ENCODE measurements at regions not wholly inside any gene's neighbourhood (a gene's known extent, or its start where the extent isn't known, plus 50 kb on each side); places are given as distances from the start of the nearest gene placed in this dataset.

DNA sequence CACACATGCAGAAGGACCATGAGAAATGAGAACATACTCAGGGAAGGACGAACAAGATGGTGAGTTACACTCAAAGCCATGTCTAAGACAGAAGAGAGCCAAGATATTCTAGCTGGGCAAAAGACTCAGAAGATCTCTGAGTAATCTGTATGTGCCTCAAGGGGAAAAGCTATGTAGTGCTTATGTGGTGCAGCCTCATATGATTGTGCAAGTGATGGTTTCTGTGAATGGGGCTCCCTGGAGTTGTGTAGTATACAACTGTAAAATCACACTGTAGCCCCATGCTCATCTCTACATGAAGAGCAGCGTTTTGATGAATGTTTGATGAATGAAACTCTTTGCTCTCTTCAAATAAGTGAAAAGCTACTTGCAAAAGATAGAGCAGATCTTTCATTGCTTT lies 57.5 kb downstream of the OSR1 start:
- H3K79me2 ChIP-seq (ENCODE audit: insufficient read depth, low read length) = no peaks in the 10 kb centered on the region
- no TSS peak for BruUV-seq (replicated peaks)
- intact Hi-C loops (cut with micrococcal nuclease; ENCODE audit: unreplicated experiment) (no loop called here), in situ Hi-C loops (cut with HindIII; ENCODE audit: extremely low pct_ligation_motif_present, low pct_unique_long_range_greater_than_20kb) (no loop called here)
- no peaks in the 10 kb centered on the region for H3K36me3 ChIP-seq (replicated peaks in 1 of 2; ENCODE audit: control insufficient read depth in 1 of 2, insufficient read depth in 2 of 2, low read length in 2 of 2)
- H2AFZ ChIP-seq (ENCODE audit: low read length) = no peak overlapping the region
- 0% methylated on average over 2 of the region's 2 CpGs for WGBS (ENCODE audit: low lambda C conversion rate)
- no peak for ATAC-seq
- H3K4me1 ChIP-seq (ENCODE audit: insufficient read depth, low read length) = peaks cover 10% of the 10 kb centered on the region
- POLR2A ChIA-PET = interaction anchor here (0.8 kb wide), 1 partner anchor 47 kb away, joined by 3 read pairs; no protein-coding TSS in a partner anchor
- H3K4me2 ChIP-seq (ENCODE audit: low read depth, low read length) = no peak overlapping the region
- no peaks in the 10 kb centered on the region for H3K27me3 ChIP-seq (ENCODE audit: control insufficient read depth in 1 of 2, insufficient read depth in 2 of 2, low read length in 2 of 2)
- H3K4me3 ChIP-seq (replicated peaks in 1 of 3; ENCODE audit: insufficient read depth in 1 of 3, low read depth in 2 of 3, low read length in 3 of 3) = no peak overlapping the region
- TF ChIP-seq MIXL1 (CRISPR knock-in tag; IDR thresholded peaks at IDR 0.05) (no peak), ZC3H13 (CRISPR knock-in tag; IDR thresholded peaks at IDR 0.05) (no peak), ZNF547 (CRISPR knock-in tag; IDR thresholded peaks at IDR 0.05) (no peak), ZNF282 (IDR thresholded peaks at IDR 0.05; ENCODE audit: partially characterized antibody) (no peak), TRIM24 (CRISPR knock-in tag; IDR thresholded peaks at IDR 0.05) (no peak), ZFP36L2 (CRISPR knock-in tag; IDR thresholded peaks at IDR 0.05) (no peak), ZNF768 (CRISPR knock-in tag; IDR thresholded peaks at IDR 0.05) (no peak), MTA3 (CRISPR knock-in tag; IDR thresholded peaks at IDR 0.05) (no peak), ZNF33A (CRISPR knock-in tag; IDR thresholded peaks at IDR 0.05; ENCODE audit: borderline replicate concordance) (no peak)
- TF ChIP-seq, protein P1, sequence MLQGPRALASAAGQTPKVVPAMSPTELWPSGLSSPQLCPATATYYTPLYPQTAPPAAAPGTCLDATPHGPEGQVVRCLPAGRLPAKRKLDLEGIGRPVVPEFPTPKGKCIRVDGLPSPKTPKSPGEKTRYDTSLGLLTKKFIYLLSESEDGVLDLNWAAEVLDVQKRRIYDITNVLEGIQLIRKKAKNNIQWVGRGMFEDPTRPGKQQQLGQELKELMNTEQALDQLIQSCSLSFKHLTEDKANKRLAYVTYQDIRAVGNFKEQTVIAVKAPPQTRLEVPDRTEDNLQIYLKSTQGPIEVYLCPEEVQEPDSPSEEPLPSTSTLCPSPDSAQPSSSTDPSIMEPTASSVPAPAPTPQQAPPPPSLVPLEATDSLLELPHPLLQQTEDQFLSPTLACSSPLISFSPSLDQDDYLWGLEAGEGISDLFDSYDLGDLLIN (CRISPR knock-in tag; IDR thresholded peaks at IDR 0.05; ENCODE audit: borderline replicate concordance) = no peak
- TF ChIP-seq, protein P2, sequence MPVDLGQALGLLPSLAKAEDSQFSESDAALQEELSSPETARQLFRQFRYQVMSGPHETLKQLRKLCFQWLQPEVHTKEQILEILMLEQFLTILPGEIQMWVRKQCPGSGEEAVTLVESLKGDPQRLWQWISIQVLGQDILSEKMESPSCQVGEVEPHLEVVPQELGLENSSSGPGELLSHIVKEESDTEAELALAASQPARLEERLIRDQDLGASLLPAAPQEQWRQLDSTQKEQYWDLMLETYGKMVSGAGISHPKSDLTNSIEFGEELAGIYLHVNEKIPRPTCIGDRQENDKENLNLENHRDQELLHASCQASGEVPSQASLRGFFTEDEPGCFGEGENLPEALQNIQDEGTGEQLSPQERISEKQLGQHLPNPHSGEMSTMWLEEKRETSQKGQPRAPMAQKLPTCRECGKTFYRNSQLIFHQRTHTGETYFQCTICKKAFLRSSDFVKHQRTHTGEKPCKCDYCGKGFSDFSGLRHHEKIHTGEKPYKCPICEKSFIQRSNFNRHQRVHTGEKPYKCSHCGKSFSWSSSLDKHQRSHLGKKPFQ (CRISPR knock-in tag; IDR thresholded peaks at IDR 0.05; ENCODE audit: insufficient replicate concordance) = no peak
- TF ChIP-seq, protein P3, sequence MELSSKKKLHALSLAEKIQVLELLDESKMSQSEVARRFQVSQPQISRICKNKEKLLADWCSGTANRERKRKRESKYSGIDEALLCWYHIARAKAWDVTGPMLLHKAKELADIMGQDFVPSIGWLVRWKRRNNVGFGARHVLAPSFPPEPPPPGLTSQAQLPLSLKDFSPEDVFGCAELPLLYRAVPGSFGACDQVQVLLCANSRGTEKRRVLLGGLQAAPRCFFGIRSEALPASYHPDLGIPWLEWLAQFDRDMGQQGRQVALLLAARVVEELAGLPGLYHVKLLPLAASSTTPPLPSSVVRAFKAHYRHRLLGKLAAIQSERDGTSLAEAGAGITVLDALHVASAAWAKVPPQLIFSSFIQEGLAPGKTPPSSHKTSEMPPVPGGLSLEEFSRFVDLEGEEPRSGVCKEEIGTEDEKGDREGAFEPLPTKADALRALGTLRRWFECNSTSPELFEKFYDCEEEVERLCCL (CRISPR knock-in tag; IDR thresholded peaks at IDR 0.05; ENCODE audit: borderline replicate concordance) = no peak
- TF ChIP-seq, protein P4, sequence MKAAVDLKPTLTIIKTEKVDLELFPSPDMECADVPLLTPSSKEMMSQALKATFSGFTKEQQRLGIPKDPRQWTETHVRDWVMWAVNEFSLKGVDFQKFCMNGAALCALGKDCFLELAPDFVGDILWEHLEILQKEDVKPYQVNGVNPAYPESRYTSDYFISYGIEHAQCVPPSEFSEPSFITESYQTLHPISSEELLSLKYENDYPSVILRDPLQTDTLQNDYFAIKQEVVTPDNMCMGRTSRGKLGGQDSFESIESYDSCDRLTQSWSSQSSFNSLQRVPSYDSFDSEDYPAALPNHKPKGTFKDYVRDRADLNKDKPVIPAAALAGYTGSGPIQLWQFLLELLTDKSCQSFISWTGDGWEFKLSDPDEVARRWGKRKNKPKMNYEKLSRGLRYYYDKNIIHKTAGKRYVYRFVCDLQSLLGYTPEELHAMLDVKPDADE (CRISPR knock-in tag; IDR thresholded peaks at IDR 0.05) = no peak
- TF ChIP-seq, protein P5, sequence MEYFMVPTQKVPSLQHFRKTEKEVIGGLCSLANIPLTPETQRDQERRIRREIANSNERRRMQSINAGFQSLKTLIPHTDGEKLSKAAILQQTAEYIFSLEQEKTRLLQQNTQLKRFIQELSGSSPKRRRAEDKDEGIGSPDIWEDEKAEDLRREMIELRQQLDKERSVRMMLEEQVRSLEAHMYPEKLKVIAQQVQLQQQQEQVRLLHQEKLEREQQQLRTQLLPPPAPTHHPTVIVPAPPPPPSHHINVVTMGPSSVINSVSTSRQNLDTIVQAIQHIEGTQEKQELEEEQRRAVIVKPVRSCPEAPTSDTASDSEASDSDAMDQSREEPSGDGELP (IDR thresholded peaks at IDR 0.05; ENCODE audit: borderline replicate concordance, low read depth) = no peak
- TF ChIP-seq, protein P6, sequence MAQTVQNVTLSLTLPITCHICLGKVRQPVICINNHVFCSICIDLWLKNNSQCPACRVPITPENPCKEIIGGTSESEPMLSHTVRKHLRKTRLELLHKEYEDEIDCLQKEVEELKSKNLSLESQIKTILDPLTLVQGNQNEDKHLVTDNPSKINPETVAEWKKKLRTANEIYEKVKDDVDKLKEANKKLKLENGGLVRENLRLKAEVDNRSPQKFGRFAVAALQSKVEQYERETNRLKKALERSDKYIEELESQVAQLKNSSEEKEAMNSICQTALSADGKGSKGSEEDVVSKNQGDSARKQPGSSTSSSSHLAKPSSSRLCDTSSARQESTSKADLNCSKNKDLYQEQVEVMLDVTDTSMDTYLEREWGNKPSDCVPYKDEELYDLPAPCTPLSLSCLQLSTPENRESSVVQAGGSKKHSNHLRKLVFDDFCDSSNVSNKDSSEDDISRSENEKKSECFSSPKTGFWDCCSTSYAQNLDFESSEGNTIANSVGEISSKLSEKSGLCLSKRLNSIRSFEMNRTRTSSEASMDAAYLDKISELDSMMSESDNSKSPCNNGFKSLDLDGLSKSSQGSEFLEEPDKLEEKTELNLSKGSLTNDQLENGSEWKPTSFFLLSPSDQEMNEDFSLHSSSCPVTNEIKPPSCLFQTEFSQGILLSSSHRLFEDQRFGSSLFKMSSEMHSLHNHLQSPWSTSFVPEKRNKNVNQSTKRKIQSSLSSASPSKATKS (CRISPR knock-in tag; IDR thresholded peaks at IDR 0.05) = no peak
- H3K9me3 ChIP-seq (ENCODE audit: low read length) = no peaks in the 10 kb centered on the region
- H4K20me1 ChIP-seq (ENCODE audit: insufficient read depth, low read length) = no peaks in the 10 kb centered on the region
- FAIRE-seq = no peak
- CTCF ChIA-PET (ENCODE audit: low intra/inter-chr PET ratio, low total read pairs) = no interaction called here
- no peak overlapping the region for H3K27ac ChIP-seq (ENCODE audit: extremely low read length, insufficient read depth, low read length)
- H3K9ac ChIP-seq (ENCODE audit: insufficient read depth, low read depth, low read length) = no peak overlapping the region
- DNase-seq (ENCODE audit: low spot score) = no peak
